SK-N-SH treated with all-trans-retinoic acid at 6 μM for 48 hours (cell line): ENCODE measurements at regions not wholly inside any gene's neighbourhood (a gene's known extent, or its start where the extent isn't known, plus 50 kb on each side); places are given as distances from the start of the nearest gene placed in this dataset.

ENCODE experiments used
- ATAC-seq: fragments of 200-7000 bp; cut with Tn5 transposase; 3 replicates; pipeline ENCODE4 v1.9.1; 2020; ENCODE audit warnings: mild to moderate bottlenecking, moderate library complexity
- ARNTL ChIP-seq: fragments of 450-650 bp; formaldehyde crosslinking; IDR thresholded peaks from 2 replicates; pipeline ENCODE4 v1.5.0; 2020; ENCODE audit warnings: low read depth, mild to moderate bottlenecking, moderate library complexity, borderline replicate concordance
- BACH2 ChIP-seq: fragments of 250-450 bp; sonication (Bioruptor Pico); IDR thresholded peaks from 2 replicates; pipeline ENCODE4 v1.9.0; 2021; ENCODE audit warnings: mild to moderate bottlenecking, borderline replicate concordance
- CSDC2 ChIP-seq: fragments of 250-450 bp; sonication (Bioruptor Pico); IDR thresholded peaks from 2 replicates; pipeline ENCODE4 v1.5.0; 2020; ENCODE audit warnings: mild to moderate bottlenecking, moderate library complexity
- CSRNP3 ChIP-seq: fragments of 250-450 bp; sonication (Bioruptor Pico); IDR thresholded peaks from 2 replicates; pipeline ENCODE4 v1.5.1; 2021; ENCODE audit warnings: mild to moderate bottlenecking, moderate library complexity
- GLIS3 ChIP-seq: fragments of 250-450 bp; sonication (Bioruptor Pico); IDR thresholded peaks from 2 replicates; pipeline ENCODE4 v1.5.0; 2020; ENCODE audit warnings: mild to moderate bottlenecking, moderate library complexity
- ISL1 ChIP-seq: fragments of 250-450 bp; sonication (Bioruptor Pico); IDR thresholded peaks from 2 replicates; pipeline ENCODE4 v2.1.2; 2022; ENCODE audit warnings: mild to moderate bottlenecking, moderate library complexity
- PATZ1 ChIP-seq: fragments of 250-450 bp; sonication (Bioruptor Pico); IDR thresholded peaks from 2 replicates; pipeline ENCODE4 v1.8.0; 2020; ENCODE audit warnings: mild to moderate bottlenecking, moderate library complexity, borderline replicate concordance
- POU6F1 ChIP-seq: fragments of 250-450 bp; sonication (Bioruptor Pico); IDR thresholded peaks from 2 replicates; pipeline ENCODE4 v1.8.0; 2021; ENCODE audit warnings: low read depth, mild to moderate bottlenecking, moderate library complexity, borderline replicate concordance
- PPARA ChIP-seq: fragments of 250-450 bp; sonication (Bioruptor Pico); IDR thresholded peaks from 2 replicates; pipeline ENCODE4 v1.5.0; 2020; ENCODE audit warnings: mild to moderate bottlenecking, borderline replicate concordance
- RARB ChIP-seq: fragments of 250-450 bp; sonication (Bioruptor Pico); IDR thresholded peaks from 2 replicates; pipeline ENCODE4 v1.8.0; 2021; ENCODE audit warnings: mild to moderate bottlenecking, moderate library complexity
- SNAI2 ChIP-seq: fragments of 250-450 bp; sonication (Bioruptor Pico); IDR thresholded peaks from 2 replicates; pipeline ENCODE4 v1.5.0; 2020; ENCODE audit warnings: mild to moderate bottlenecking, moderate library complexity
- TCF4 ChIP-seq: fragments of 250-450 bp; sonication (Bioruptor Pico); IDR thresholded peaks from 2 replicates; pipeline ENCODE4 v1.8.0; 2021; ENCODE audit warnings: mild to moderate bottlenecking, moderate library complexity, borderline replicate concordance
- TOX ChIP-seq: fragments of 250-450 bp; sonication (Bioruptor Pico); IDR thresholded peaks from 2 replicates; pipeline ENCODE4 v1.8.0; 2021; ENCODE audit warnings: mild to moderate bottlenecking, moderate library complexity, borderline replicate concordance
- TSHZ2 ChIP-seq: fragments of 250-450 bp; sonication (Bioruptor Pico); IDR thresholded peaks from 2 replicates; pipeline ENCODE4 v1.5.0; 2020; ENCODE audit warnings: mild to moderate bottlenecking, moderate library complexity
- ZC3H10 ChIP-seq: fragments of 250-450 bp; sonication (Bioruptor Pico); IDR thresholded peaks from 2 replicates; pipeline ENCODE4 v1.5.1; 2021; ENCODE audit warnings: mild to moderate bottlenecking, moderate library complexity
- ZFP3 ChIP-seq: fragments of 250-450 bp; sonication (Bioruptor Pico); IDR thresholded peaks from 2 replicates; pipeline ENCODE4 v1.5.0; 2020; ENCODE audit warnings: mild to moderate bottlenecking, moderate library complexity
- ZFP30 ChIP-seq: fragments of 450-650 bp; formaldehyde crosslinking; IDR thresholded peaks from 2 replicates; pipeline ENCODE4 v1.5.0; 2022; ENCODE audit warnings: mild to moderate bottlenecking, moderate library complexity
- ZNF565 ChIP-seq: fragments of 450-650 bp; formaldehyde crosslinking; conservative IDR thresholded peaks from 2 replicates; pipeline ENCODE4 v1.5.0; 2020; ENCODE audit warnings: low read depth, mild to moderate bottlenecking, moderate library complexity
- ZNF70 ChIP-seq: fragments of 450-650 bp; formaldehyde crosslinking; IDR thresholded peaks from 2 replicates; pipeline ENCODE4 v1.5.0; 2020; ENCODE audit warnings: mild to moderate bottlenecking, moderate library complexity
- ZNF8 ChIP-seq: fragments of 450-650 bp; formaldehyde crosslinking; IDR thresholded peaks from 2 replicates; pipeline ENCODE4 v1.5.0; 2020; ENCODE audit warnings: mild to moderate bottlenecking, moderate library complexity
- TF ChIP-seq, protein P1 (sequence below): fragments of 250-450 bp; sonication (Bioruptor Pico); IDR thresholded peaks from 2 replicates; pipeline ENCODE4 v1.5.1; 2020; ENCODE audit warnings: low read depth, mild to moderate bottlenecking, moderate library complexity

- TF ChIP-seq, protein P1, sequence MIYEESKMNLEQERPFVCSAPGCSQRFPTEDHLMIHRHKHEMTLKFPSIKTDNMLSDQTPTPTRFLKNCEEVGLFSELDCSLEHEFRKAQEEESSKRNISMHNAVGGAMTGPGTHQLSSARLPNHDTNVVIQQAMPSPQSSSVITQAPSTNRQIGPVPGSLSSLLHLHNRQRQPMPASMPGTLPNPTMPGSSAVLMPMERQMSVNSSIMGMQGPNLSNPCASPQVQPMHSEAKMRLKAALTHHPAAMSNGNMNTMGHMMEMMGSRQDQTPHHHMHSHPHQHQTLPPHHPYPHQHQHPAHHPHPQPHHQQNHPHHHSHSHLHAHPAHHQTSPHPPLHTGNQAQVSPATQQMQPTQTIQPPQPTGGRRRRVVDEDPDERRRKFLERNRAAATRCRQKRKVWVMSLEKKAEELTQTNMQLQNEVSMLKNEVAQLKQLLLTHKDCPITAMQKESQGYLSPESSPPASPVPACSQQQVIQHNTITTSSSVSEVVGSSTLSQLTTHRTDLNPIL (CRISPR knock-in tag), result no peak
- TF ChIP-seq CSRNP3 (CRISPR knock-in tag) (no peak), ZFP30 (CRISPR knock-in tag) (no peak), POU6F1 (CRISPR knock-in tag) (no peak), CSDC2 (CRISPR knock-in tag) (no peak), ARNTL (CRISPR knock-in tag) (no peak), PPARA (CRISPR knock-in tag) (no peak), ZC3H10 (CRISPR knock-in tag) (no peak), ZNF70 (CRISPR knock-in tag) (no peak), BACH2 (CRISPR knock-in tag) (no peak), ZNF8 (CRISPR knock-in tag) (no peak), PATZ1 (CRISPR knock-in tag) (no peak), TOX (CRISPR knock-in tag) (no peak), SNAI2 (CRISPR knock-in tag) (no peak), ZFP3 (CRISPR knock-in tag) (no peak), RARB (no peak)
- ATAC-seq, result no peak
These were observed 55.7 kb upstream of the NCAM2 start for GRCh38 chr21:20942523-20942922.

DNA sequence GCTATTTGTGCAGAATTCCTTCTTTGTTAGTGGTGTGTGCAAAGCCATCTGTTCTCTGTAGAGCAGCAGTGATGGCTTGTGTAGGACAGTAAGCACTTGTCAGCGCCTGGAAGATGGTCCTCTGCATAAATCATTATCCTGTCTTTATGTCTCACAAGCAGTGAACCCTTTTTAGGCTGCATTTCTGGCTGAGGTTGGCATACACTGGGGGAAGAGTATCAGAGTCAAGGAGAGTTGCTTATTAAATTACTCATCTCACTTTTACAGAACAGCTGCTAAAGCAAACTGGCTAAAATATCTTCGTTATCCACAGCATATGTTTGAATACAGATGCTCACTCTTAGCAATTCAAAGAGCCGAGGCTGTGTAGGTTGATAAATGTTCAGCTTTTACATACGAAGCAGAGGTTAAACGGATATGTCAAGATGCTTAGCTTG is 54.6 kb upstream of the NCAM2 start:
- ATAC-seq, result no peak

More for the DNA sequence above, 54.6 kb upstream of the NCAM2 start:
- no peak for TF ChIP-seq ZFP3 (CRISPR knock-in tag)
- no peak for TF ChIP-seq TSHZ2 (CRISPR knock-in tag)
- no peak for TF ChIP-seq ZNF8 (CRISPR knock-in tag)
- TF ChIP-seq POU6F1 (CRISPR knock-in tag), result no peak
- TF ChIP-seq ISL1 (CRISPR knock-in tag), result no peak
- TF ChIP-seq TCF4 (CRISPR knock-in tag), result no peak
- TF ChIP-seq SNAI2 (CRISPR knock-in tag), result no peak
- no peak for TF ChIP-seq CSDC2 (CRISPR knock-in tag)
- TF ChIP-seq CSRNP3 (CRISPR knock-in tag), result no peak
- TF ChIP-seq, protein P1 (CRISPR knock-in tag), result no peak
- TF ChIP-seq ZC3H10 (CRISPR knock-in tag), result no peak
- TF ChIP-seq PATZ1 (CRISPR knock-in tag), result no peak
- TF ChIP-seq BACH2 (CRISPR knock-in tag), result no peak
- TF ChIP-seq ARNTL (CRISPR knock-in tag), result no peak
- no peak for TF ChIP-seq ZNF565
- no peak for TF ChIP-seq GLIS3 (CRISPR knock-in tag)
